Hindlimb muscle (tissue), 1 donor: ENCODE measurements at regions not wholly inside any gene's neighbourhood (a gene's known extent, or its start where the extent isn't known, plus 50 kb on each side); places are given as distances from the start of the nearest gene placed in this dataset.

ENCODE experiments used
- DNase-seq: peaks from one replicate; pipeline ENCODE4 v3.0.0-alpha.2; 2013

DNA sequence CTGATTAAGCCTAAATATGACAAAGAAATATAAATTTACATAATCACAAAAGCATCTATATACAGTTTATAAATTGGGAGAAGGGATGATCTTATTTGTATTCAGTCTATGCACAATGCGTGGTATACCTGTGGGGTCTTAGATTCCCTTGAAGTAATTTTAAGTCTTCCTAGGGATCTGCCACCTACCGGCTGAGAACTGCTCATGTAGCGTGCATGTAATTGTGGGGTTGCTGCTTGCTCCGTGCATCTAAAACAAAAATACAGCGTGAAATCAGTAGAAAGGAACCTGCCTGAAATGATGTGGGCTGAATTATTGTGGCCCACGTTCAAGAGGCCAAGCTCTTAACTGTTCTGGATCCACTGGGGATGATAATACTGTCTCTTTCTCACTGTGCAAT, 187.3 kb downstream of the MBOAT1 start:
- DNase-seq: no peak

DNA sequence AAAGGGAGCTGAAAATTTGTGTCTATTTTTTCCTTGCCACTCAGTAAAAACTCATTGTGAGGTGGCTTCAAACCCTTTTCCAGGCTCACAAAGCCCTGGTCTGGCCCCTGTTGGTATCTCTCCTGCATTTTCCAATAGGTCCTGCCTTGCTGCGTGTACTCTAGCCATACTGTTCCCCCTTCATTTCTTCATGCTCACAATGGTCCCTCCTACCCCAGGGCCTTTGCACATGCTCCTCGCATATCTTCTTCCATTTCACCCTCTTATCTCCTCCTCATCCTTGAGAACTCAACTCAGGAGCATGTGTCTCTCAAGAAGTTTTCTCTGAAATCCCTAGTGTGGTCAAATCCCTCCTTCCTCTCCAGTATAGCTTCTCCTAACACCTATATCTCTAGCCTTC, 186.6 kb downstream of the MBOAT1 start:
- DNase-seq: no peak

DNA sequence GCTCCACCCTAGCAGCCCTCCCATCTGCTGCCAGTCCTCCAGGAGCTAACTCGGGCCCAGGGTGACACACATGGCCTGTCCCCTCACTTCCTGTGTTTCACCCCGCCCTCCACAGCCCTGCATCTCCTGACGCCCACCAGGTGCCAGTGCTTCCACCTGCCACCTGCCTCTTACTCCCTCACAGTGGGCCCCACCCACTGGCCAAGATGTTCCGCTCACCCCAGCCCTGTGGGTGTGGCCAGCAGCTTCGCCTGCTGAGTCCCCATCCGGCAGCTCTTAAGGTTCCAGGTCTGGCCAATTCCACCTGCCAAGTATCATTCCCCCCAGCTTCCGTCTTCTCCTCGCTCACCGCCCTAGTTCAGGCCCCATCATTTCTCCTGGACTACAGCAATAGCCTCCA, 184.1 kb downstream of the MBOAT1 start:
- DNase-seq: no peak

DNA sequence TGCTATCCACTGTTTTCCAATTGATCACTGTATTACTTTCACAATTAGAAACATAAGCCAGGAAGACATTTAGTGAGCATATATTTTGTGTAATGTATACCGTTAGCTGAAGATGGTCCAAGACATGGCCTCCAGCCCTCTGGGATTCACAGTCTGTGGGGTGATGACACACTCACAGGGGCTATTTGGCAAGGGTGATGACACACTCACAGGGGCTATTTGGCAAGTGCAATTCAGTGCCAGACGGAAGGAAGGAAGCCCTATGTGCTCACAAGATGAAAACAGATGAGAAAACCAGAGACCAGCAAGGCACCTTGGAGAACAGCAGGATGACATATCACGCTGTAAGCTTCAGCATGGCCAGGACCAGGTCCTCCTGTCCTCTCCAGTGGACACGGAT, 183.7 kb downstream of the MBOAT1 start:
- no peak for DNase-seq

DNA sequence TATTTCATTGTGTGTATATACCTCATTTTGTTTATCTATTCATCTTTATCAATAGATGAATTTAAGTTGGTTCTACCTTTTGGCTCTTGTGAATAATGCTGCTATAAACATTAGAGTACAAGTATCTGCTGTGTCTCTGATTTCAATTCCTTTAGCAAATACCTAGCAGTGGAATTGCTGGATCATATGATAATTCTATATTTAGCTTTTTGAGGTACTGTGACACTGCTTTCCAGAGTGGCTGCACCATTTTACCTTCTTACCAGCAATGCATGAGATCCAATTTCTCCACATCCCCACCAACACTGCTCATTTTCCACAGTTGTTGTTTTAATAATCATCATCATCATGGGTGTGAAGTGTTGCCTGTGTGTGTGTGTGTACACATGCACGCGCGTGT, 182.3 kb downstream of the MBOAT1 start:
- no peak for DNase-seq

DNA sequence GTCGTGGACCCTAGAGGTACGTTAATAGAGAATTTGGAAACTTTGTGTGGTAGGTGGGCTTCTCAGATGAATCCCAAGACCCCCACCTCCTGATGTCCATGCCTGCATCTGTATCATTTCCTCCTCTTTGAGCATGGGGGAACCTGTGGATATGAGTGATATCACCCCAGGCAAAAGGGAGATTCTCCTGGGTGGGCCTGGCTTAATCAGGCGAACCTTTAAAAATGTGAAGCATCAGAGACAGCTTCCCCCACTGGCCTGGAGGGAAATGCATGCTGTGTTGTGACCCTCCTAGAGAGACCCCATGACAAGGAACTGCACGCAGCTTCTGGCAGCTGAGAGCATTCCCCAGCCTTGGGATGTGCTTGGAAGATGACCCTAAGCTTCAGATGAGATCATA, 180.9 kb downstream of the MBOAT1 start:
- DNase-seq: no peak

DNA sequence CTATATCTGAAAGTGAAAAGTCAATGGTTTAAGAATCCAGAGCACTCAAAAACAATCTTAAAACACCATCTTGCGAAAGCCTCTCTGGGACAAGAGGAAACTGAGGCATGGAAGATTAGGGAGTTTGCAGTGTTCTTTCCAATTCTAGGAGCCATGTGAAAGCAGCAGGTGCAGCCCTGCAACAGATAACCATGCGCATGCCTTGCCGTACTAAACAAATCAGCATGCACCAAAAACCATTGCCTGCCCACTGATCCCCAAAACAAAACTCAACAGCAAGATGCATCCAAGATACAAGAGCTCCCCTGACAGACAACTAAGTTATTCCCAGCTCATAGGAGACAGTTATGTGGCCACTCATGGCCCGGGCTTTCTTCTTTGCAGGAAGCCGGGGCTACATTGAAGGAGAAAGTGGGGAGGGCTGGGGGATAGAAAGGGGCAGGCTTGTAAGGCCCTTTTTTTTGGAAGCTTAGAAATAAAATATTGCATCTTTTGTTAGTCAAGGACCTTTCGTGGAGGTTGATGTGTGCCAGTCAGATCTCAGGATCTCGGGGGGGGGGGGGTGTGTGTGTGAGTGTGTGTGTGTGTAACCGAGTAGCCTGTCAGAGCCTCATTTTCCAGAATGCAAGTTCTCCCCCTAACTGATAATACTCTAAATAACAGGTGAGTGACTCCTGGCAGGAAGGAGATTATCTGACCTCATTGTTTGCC, 178.4 kb downstream of the MBOAT1 start:
- DNase-seq: no peak

DNA sequence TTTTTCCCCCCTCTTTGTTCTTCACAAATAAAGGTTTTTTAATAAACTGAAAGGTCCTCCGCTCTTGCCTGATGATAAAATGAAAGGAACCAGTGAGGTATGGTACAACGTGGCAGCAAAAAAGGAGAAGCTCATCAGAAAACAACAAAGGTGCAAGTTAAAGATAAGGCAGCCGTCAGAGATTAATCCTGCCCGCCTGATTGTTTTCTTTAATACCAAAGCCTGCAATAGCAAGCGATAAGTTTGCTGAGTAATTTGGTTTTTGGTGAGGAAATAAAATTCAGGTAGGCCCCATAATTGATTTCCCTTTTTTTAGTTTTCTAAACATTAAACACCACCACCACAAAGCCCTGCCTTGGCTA, 177.9 kb downstream of the MBOAT1 start:
- DNase-seq: no peak

DNA sequence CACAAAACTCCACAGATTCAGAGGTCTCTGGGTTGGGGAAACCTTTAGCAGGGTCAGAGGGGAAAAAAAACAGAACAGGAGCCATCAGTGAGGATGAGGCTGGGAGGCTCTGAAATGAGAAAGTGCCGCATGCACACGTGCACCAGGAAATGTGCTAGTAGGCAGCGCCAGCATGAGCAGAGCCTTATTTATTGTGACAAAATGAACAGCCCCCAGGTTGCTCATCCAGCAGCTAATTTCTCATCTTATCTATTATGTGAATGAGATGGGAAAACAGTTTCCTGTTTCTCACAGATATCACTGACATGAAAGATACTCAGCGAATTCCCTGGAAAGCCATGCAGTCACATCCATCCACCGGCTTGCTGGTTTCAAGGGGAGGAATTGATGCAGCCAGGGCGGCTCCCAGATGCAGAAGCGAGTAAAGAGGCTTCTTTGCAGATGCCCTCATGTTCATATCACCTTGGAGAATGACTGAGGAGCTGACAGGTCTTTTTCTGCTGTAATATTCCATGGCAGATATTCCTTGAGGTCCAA, 176.1 kb downstream of the MBOAT1 start:
- no peak for DNase-seq

DNA sequence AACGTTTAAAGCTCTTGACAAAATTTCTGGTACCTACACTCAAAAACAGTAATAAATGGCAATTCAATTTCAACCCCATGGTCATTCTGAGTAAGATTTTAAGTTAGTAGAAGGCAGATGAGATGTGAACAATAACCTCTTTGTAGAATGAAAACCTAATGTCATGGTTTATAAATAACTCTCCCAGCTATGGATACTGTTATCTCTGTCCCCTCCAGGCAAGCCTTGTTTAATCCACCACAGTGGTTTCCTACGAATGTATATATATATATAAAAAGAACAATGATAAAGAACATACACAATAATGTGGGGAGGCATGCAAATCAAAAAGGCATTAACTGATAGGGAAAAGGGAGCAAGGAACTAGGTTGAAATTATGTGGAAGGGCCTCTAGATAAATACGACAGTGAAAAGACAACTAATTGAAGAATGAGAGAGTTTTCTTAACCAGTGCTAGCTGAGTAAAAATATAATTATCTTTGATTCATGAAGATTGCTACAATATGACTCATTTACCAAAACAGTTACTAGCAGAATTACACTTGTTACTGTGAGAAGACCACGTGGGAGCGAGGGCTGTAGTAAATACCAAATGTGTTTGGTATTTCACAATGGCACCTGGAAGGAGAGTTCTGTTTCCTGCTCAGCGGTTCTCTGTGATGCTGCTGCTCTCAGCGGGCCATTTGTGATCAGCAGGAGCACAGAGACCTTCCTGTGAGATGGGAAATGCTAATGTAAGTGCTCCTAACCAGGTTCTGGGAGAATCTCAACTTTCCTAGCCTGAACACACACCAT, 173.7 kb downstream of the MBOAT1 start:
- no peak for DNase-seq

DNA sequence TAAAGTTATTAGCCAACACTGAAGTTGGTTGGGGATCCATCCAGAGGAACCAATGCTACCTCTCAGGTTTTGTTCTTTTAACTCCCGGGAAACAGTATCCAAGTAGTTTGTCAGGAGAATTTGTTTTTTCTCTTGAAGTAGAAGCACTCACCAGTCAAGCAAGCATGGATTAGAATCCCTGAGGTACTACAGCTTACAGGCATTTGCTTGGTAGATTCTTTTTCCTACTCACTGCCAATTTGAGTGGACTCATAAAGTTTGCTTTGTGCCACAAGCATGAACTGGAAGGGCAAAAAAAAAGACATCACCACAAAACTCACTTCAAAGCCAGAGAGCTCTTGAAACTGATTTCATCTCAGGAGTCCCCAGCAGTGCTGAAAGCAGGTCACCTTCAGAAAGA, 167.4 kb downstream of the MBOAT1 start:
- no peak for DNase-seq
